ENCODE measurements at regions not wholly inside any gene's neighbourhood (a gene's known extent, or its start where the extent isn't known, plus 50 kb on each side); places are given as distances from the start of the nearest gene placed in this dataset.

- no peak for DNase-seq
Observed at GRCh38 chr2:239608723-239609122, 207.9 kb upstream of the HDAC4 start.

GRCh38 chr2:239608260-239608659 lies 207.4 kb upstream of the HDAC4 start:
- no peak for DNase-seq

DNA sequence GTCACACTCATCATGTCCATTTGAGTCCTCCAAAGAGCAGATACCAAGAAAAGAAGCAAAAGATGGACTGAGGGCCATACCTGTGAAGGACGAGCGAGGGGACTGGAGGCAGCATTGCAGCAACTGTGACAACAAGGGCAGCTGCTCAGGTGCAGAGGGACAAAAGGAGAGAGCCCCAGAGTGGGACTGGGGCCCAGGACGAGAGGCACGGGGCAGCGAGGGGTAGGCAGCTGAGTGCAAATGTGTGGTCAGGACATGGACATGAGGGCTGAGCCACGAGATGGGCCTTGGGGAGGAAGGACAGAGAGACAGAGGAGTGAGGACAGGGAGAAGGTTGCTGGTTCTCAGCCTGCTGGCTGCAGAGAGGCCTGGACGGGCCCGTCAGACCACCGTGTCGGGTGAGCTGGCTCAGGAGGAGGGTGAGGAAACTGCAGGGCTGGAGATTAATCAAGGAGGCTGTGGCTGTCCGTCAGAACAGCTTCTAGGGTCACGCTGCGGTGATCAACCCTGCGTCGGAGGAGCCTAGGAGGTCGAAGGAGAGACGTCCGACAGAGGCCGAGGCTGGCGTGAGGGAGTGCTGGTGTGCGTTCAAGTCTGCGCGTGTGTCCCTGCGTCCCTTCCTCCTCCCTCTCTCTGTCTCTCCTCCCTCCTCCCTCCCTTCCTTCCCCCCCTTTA lies 206.8 kb upstream of the HDAC4 start:
- no peak for DNase-seq

DNA sequence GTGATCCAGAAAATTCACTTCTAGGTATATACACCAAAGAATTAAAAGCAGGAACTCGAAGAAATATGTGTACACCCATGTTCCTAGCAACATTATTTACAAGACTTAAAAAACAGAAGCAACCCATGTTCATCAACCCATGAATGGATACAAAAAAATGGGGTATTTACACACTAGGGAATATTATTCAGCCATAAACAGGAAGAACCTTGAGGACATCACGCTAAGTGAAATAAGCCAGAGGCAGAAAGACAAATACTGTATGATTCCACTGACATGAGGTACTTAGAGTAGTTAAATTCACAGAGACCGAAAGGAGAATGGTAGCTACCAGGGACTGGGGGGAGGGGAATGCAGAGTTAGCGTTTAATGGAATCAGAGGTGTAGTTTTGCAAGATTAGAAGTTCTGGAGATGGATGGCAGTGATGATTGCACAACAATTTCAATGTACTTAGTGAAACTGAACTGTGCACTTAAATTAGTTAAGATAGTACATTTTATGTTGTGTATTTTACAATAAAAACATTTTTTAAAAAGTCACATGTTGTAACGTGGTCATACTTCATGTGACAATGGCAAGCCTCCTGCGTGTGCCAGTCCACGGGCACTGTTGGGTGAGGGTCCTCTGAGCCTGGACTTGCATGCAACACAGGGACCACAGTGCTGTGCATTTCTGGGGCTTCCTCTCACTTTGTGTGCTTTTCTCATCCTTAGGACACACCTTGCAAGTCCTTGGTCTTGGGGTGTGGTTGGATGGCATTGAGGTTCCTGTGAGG lies 206.1 kb upstream of the HDAC4 start:
- DNase-seq = no peak

- no peak for DNase-seq
Observed at GRCh38 chr2:239605976-239606375, 205.2 kb upstream of the HDAC4 start.

DNA sequence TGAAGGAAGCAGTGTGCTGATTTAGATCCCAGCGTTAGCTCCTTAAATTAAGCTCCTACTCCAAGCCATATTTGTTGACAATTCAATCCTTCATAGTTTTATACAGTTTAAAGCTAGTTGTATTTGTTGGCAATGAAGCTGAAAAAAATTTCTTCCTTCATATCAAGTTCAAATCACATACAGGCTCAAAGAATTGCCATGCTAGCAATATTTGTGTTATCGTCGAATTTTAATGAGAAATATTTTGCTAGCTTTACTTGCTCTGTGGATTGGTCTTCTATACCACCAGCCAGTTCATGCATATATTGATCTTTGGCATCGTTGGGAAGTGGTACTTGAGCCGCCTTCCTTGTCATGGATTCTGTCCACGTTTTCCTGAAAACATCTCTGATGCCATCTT lies 204.6 kb upstream of the HDAC4 start:
- DNase-seq = no peak

DNA sequence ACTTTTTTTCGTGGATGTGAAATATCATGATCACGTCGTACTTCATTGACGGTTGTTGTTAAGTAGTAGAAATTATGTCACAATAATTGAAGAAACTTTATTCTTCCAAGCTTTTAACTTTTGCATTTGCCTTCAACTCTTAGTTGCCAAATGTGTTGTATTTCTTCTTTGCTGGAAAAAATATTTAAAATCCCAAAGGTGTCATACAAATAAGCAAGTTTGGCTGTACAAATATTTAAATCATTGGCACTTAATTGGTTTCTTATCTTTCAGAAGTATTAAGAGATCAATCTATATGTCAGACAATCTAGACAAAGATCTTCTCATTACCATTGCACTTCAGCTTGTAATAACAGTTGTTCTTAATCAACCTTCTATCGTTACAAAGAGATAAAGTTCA lies 204.0 kb upstream of the HDAC4 start:
- no peak for DNase-seq

GRCh38 chr2:239603411-239604356 lies 202.9 kb upstream of the HDAC4 start:
- no peak for DNase-seq

- DNase-seq = no peak
Observed at GRCh38 chr2:239602290-239603282, 201.8 kb upstream of the HDAC4 start.

DNA sequence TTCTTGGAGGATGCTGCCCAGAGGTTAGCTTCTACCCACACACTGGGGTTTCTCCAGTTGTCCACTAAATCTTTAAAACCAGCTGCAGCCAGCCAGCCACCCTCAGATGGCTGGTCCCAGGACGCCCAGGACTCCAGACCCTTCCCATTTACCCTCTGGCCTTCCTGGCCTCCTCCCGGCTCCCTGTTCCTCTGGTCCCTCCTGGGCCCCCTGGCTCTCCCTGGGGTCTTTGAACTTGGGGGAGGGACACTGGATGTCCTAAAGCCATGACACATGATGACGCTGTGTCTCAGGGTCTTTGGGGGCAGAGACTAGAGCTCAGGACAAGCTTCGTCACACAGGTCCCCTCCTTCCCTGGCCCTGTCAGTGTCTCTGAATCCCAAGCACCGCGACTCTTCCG lies 201.1 kb upstream of the HDAC4 start:
- DNase-seq = no peak

DNA sequence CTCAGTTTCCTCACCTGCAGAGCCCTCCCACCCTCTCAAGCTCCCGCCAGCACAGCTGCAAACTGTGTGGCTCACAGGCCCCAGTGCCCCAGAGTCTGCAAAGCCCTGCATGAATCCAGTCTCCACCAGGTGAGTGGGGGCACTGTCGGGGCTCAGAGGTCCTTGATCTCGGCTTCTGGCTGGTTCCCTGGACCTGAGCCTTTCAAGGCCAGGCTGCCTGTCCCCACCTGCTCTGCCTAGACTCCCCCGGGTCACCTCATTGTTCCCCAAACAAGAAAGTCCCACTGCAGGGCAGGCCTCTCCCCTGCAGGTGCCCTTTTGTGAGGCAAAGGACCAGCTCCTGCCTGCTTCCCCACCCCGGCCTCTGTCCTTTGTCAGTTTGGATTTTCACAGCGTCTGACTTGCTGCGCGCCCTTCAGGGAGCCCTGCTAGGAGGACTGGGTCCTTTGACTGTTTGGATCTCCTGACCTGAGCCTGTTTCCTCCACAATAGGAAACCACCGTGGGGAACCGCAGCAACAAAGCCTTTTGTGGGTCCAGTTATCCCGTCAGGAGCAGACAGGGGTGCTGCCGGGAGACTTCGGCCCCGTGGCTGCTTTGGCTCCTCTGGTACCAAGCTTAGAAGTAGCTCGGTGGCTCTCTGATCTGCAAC lies 200.5 kb upstream of the HDAC4 start:
- DNase-seq = no peak

DNA sequence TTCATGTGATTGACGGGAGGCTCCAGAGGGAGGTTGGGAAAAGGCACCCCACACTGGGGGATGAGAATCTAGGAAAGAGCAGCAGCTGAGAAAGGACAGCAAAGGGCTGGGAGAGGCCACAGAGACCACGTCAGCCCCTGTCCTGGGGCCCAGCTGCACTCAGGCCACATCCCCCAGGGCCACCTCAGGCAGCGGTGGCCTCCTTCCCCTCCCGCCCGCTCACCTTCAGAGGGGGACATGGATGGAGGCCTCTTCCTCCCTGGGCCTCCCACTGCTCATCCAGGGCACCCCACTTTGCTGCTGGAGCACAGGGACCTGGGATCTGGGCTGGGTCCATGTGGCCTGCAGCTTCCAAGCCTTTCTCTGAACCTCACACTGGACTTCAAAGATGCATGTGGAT lies 199.8 kb upstream of the HDAC4 start:
- no peak for DNase-seq

- no peak for DNase-seq
Observed at GRCh38 chr2:239600001-239600593, 199.3 kb upstream of the HDAC4 start.

GRCh38 chr2:239599299-239599698 lies 198.5 kb upstream of the HDAC4 start:
- DNase-seq = no peak

GRCh38 chr2:239598732-239599090 lies 197.9 kb upstream of the HDAC4 start:
- no peak for DNase-seq

- DNase-seq = no peak
Observed at GRCh38 chr2:239598011-239598731, 197.4 kb upstream of the HDAC4 start.

GRCh38 chr2:239597216-239597615 lies 196.4 kb upstream of the HDAC4 start:
- no peak for DNase-seq

- DNase-seq = no peak
Observed at GRCh38 chr2:239596792-239597191, 196.0 kb upstream of the HDAC4 start.

DNA sequence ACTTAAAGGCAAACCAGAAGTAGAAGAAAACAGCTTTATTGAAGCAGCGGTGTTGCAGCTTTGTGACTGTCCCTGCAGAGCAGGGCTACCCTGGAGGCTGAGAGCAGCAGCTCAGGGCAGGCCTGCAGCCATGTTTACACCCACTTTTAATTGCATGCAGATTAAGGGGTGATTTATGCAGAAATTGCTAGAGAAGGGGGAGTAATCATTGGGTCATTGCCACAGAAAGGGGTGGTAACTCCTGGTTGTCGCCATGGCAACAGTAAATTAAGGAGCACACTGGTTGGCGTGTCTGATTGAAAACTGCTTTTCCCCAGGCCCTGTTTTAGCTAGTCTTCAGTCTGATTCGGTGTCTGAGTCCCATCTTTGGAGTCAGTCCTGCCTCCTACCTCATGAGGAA lies 195.4 kb upstream of the HDAC4 start:
- no peak for DNase-seq

GRCh38 chr2:239595726-239596125 lies 194.9 kb upstream of the HDAC4 start:
- DNase-seq = no peak

All from GOT3 (cell line).